ENCODE measurements at regions not wholly inside any gene's neighbourhood (a gene's known extent, or its start where the extent isn't known, plus 50 kb on each side); places are given as distances from the start of the nearest gene placed in this dataset.

DNA sequence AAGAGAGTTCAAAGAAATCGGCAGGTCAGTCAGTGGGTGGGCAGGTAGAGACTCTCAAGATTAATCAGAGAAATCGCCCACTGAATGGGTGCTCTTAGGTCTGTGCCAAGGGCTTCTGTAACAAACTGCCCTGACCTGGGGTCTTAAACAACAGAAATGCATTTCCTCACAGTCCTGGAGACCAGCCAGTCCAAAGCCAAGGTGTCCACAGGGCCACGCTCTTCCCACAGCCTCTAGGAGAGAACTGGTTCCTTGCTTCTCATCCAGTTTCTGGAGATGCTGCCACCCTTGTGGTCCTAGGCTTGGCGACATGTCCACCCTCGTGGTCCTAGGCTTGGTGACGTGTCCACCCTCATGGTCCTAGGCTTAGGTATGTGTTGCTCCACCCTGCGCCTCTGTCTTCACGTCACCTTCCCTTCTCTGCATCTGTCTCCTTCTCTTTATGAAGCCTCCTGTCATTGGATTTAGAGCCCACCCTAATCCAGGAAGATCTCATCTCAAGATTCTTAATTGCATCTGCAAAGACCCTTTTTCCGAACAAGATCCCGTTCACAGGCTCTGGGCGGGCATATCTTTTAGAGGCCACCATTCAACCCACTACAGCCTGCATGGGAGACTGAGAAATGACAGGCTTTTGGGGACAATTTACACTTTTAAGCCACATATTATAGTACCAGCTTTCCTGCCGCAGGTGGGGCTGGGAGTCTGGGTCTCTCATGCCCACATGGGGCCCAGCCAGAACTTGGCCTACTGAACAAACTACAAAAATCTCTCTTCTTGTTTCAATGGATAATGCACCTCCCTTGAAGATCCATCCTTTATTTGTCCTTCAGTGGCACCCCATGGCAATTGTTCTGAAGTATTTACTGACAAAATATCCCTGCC is 161.3 kb downstream of the ASB1 start:
- Histone ChIP-seq H3K36me3 (no peaks in the 10 kb centered on the region), H3K27ac (no peak overlapping the region), H3K4me3 (no peak overlapping the region), H3K27me3 (no peaks in the 10 kb centered on the region), H3K9me3 (no peaks in the 10 kb centered on the region), H3K4me1 (no peaks in the 10 kb centered on the region)
- TF ChIP-seq, protein P1, sequence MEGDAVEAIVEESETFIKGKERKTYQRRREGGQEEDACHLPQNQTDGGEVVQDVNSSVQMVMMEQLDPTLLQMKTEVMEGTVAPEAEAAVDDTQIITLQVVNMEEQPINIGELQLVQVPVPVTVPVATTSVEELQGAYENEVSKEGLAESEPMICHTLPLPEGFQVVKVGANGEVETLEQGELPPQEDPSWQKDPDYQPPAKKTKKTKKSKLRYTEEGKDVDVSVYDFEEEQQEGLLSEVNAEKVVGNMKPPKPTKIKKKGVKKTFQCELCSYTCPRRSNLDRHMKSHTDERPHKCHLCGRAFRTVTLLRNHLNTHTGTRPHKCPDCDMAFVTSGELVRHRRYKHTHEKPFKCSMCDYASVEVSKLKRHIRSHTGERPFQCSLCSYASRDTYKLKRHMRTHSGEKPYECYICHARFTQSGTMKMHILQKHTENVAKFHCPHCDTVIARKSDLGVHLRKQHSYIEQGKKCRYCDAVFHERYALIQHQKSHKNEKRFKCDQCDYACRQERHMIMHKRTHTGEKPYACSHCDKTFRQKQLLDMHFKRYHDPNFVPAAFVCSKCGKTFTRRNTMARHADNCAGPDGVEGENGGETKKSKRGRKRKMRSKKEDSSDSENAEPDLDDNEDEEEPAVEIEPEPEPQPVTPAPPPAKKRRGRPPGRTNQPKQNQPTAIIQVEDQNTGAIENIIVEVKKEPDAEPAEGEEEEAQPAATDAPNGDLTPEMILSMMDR (IDR thresholded peaks at IDR 0.05): no peak
- TF ChIP-seq POLR2A (IDR thresholded peaks at IDR 0.05): no peak
- peak; percentile 55 to 71 for DNase-seq (ENCODE audit: extremely low spot score in 2 of 2)
- intact Hi-C loops (cut with DNase I): no loop called here

DNA sequence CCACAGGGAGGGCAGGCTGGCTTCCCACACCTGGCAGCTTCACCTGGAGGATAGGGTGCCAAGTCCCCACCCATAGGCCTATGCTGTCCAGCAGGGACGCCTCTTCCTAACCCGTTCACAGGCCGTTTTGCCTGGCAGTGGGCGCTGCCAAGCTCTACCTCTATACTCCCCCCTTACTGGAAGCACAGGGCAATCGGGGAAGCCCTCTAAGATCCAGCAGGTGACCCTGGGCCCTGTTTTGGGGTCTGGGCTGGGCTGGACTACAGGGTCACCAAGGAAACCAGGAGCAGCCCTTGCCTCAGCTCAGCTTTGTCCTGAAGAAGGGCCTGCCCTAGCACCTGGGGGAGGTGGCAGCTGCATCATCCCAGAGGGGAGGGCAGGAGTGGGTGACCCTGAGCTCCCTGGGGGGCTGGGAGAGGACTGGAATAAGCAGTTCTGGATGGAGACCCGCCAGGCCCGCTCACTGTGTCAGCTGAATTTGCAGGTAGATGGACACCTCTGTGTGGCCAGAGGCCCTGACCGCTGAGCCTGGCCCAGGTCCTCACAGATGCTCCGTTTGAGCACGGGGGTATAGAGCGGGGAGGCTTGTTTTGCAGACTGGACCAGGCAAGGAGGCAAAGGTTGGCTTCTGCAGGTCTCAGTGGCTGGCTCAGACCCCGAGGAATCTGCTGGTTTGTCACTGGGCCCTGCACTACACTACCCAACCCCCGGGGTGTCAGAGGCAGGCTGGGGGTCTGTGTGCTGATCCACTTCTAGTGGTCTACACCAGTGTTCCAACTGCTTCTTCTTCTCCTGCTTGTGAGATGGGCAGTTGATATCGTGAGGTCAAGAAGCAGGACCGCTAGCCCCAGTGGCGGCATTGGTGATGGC is 163.1 kb downstream of the ASB1 start:
- Histone ChIP-seq H3K9me3 (no peaks in the 10 kb centered on the region), H3K27ac (no peak overlapping the region), H3K27me3 (no peaks in the 10 kb centered on the region), H3K4me3 (no peak overlapping the region), H3K36me3 (no peaks in the 10 kb centered on the region), H3K4me1 (no peaks in the 10 kb centered on the region)
- TF ChIP-seq, protein P1 (IDR thresholded peaks at IDR 0.05): no peak
- no peak for TF ChIP-seq POLR2A (IDR thresholded peaks at IDR 0.05)
- TF ChIP-seq POLR2AphosphoS5 (IDR thresholded peaks at IDR 0.05; ENCODE audit: insufficient read depth in 1 of 2, low read depth in 1 of 2): no peak
- peak; percentile 80 to 93 for DNase-seq (ENCODE audit: extremely low spot score in 2 of 2)
- intact Hi-C loops (cut with DNase I): no loop called here

DNA sequence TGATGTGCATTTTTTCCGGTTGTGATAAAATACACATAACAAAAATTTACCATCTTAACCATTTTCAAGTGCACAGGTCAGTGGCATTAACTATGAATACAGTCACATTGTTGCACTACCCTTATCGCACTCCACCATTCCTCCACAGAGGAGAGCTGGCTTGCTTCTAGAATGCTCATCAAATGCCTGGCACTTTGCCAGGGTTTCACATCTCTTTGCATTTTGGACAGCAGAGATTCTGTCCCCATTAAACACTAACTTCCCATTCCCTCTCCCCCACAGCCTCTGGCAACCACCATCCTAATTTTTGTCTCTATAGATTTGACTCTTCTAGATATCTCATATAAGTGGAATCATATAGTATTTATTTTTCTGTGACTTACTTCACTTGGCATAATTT is 165.0 kb downstream of the ASB1 start:
- TF ChIP-seq POLR2A (IDR thresholded peaks at IDR 0.05) (no peak), POLR2AphosphoS5 (IDR thresholded peaks at IDR 0.05; ENCODE audit: insufficient read depth in 1 of 2, low read depth in 1 of 2) (no peak)
- TF ChIP-seq, protein P1 (IDR thresholded peaks at IDR 0.05): no peak
- intact Hi-C loops (cut with DNase I): no loop called here
- Histone ChIP-seq H3K4me1 (peaks cover 8% of the 10 kb centered on the region), H3K9me3 (no peaks in the 10 kb centered on the region), H3K27ac (no peak overlapping the region), H3K4me3 (no peak overlapping the region), H3K36me3 (no peaks in the 10 kb centered on the region), H3K27me3 (no peaks in the 10 kb centered on the region)
- DNase-seq (ENCODE audit: extremely low spot score in 2 of 2): no peak

DNA sequence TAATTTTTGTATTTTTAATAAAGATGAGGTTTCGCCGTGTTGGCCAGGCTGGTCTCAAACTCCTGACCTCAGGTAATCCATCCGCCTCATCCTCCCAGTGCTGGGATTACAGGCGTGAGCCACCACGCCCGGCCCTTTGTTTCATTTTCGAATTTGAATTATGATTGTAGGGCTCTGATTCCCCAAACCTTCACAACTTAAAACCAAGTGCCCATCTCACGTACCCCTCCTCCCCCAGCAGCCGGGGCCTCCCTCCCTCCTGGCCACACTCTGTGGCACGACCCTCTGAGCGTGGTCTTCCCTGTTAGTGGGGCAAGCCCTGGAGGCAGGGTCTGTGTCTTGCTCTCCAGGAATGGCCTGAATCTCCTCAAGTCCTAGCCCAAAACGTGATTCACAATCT is 166.5 kb downstream of the ASB1 start:
- Histone ChIP-seq H3K36me3 (no peaks in the 10 kb centered on the region), H3K27ac (no peak overlapping the region), H3K4me3 (no peak overlapping the region), H3K9me3 (no peaks in the 10 kb centered on the region), H3K27me3 (no peaks in the 10 kb centered on the region), H3K4me1 (peaks cover 23% of the 10 kb centered on the region)
- TF ChIP-seq POLR2AphosphoS5 (IDR thresholded peaks at IDR 0.05; ENCODE audit: insufficient read depth in 1 of 2, low read depth in 1 of 2) (no peak), POLR2A (IDR thresholded peaks at IDR 0.05) (no peak)
- TF ChIP-seq, protein P1 (IDR thresholded peaks at IDR 0.05): no peak
- peak in 1 of 2 donors; percentile 52 for DNase-seq (ENCODE audit: extremely low spot score in 2 of 2)
- intact Hi-C loops (cut with DNase I): no loop called here

Measured in vagina (tissue), 2 donors.